ENCODE measurements at regions not wholly inside any gene's neighbourhood (a gene's known extent, or its start where the extent isn't known, plus 50 kb on each side); places are given as distances from the start of the nearest gene placed in this dataset.

DNA sequence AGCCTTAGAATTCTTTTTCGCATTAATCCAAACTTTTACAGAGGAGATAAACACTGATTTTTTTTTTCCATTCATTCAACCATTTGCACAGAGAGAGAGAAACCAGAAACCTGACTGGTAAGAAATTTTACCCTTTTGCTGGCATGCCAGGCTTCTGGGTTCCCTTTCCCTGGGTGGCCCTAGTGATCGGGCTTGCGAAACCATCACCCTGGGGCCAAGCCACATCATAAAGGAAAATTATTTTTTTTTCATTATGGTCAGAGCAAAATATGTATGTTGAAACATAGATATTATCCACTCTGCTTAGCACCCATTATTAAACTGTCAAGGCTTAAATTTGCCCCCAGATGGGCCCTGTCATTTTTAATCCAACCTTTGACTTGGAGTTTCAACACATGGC is 55.4 kb upstream of the INHBA start:
- ChIA-PET POLR2A (no interaction called here), CTCF (no interaction called here)

DNA sequence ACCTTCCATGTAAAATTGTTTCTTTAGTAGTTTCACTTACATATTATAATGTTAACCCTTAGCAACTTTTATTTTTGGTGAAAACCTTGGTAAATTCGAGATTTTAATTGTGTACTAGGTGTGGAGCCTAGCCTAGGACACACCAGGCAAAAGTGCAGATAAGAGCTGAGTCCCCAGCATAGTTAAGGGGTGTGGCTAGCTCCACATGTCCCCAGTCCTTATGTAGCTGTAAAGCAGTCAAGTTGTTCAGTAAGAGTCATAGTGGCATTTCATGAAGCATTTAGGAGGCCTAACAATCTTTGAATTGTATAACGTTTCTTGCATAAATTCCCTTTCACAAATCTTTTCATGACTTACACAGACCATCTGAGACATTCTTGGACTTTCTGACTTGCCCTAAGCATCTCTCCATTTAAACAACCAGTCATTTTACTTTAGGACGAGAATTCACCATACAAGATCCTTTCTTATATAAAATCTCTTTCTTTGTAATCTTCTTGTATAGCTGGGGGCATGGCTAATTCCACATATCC is 53.8 kb upstream of the INHBA start:
- POLR2A ChIA-PET = no interaction called here
- CTCF ChIA-PET = no interaction called here

DNA sequence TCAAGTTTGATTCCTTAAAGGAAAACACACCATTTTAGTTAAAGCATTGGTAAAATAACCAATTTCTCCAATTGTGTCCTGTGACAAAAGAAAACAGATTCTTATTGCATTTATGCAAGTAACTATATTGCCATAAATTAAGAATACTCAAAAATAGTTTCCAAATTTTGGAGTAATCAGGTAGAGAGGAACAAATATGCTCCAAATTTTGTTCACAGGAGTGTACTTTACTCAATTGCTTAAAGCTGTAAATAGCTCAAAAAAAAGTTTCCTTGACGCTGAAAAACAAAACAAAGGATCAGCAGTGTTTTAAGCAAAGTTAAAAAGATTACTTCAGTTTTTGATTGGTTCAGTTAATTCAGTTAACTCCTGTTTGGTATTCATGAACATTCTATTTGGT is 52.2 kb upstream of the INHBA start:
- ChIA-PET CTCF (no interaction called here), POLR2A (no interaction called here)

DNA sequence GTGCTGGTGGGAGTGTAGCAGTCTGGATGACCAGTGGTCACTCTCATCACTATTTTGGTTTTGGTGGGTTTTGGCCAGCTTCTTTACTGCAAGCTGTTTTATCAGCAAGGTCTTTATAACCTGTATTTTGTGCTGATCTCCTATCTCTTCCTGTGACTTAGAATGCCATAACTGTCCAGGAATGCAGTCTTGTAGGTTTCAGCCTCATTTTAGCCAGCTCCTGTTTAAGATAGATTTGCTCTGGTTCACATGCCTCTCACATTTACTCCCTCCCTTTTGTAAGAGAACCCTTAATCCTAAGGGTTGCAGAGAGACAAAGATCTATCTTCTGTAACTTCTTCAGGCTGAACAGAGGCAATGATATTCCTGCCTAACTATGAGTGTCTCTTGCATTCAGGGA is 51.2 kb upstream of the INHBA start:
- ChIA-PET POLR2A (no interaction called here), CTCF (no interaction called here)

Measured in activated CD8-positive, alpha-beta memory T cell treated with anti-CD3 and anti-CD28 coated beads for 36 hours (primary cell).